ENCODE measurements at regions not wholly inside any gene's neighbourhood (a gene's known extent, or its start where the extent isn't known, plus 50 kb on each side); places are given as distances from the start of the nearest gene placed in this dataset.

DNA sequence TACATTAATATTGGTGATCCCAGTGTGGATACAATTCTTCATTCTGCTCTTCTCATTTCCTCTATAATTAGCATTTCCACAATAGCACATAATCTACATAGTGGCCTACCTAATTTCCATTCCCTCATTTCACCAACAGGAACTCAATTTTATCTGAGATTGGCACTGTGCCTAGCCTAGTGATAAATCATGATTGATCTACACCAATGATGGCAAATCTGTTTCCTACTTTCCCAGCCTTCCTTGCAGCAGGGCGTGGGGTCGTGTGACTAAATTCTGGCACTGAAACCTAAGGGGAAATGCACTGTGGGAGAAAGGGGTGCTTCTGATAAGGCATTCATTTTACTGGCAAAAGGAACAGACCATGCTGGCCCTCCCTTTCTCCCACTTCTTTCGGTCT lies 66.6 kb upstream of the TOM1L1 start:
- no peak for DNase-seq (ENCODE audit: low read depth)

DNA sequence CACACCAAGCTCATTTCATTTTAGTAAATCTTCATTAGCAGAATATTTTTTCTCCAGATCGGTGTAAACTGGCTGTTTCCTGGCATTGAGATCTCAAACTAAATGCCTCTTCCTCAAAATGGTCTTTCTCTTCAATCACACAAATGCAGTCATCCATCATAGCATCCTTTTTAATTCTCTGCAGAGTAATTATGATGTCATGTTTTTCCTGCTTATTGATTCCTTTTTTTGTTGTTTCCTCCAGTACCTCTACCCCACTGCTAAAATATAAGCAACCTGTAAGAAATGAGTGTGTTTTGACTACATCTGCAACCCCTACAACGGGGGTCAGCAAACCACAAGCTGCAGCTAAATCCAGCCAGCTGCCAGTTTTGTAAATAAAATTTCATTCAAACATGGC lies 65.6 kb upstream of the TOM1L1 start:
- DNase-seq (ENCODE audit: low read depth), result no peak

DNA sequence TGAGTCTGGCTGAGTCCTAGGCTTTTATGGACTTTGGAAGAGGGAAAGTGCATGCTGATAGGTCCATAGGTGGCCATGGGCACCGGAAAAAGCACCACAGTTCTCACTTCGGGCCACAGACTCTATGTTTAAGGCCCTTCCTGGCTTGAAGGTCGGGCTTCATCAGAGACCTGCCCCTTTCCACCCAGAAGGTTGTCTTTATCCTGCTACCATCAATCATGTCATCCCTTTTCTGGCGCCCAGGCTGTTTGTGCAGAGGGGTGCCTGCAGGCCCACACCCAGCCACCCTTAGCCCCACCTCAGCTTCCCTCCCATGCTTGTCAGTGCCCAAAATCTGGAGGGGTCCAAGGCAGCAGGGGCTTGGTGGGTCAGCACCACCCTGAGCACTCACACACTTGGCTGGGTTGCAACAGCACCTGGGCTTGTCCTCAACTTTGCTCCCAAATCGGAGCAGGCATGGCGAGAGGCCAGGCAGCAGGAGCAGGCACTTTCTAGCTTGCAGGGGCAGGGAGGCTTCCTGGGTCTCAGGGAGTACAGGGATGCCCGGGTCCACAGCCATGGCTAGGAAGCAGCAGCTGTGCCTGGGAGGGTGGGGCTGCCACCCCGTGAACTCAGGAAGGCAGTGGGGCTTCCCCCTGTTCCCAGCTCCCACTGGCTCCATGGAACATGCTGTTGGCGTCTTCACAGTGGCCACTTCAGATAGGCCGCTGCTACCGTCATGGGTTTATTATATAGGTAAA lies 63.8 kb upstream of the TOM1L1 start:
- no peak for DNase-seq (ENCODE audit: low read depth)

DNA sequence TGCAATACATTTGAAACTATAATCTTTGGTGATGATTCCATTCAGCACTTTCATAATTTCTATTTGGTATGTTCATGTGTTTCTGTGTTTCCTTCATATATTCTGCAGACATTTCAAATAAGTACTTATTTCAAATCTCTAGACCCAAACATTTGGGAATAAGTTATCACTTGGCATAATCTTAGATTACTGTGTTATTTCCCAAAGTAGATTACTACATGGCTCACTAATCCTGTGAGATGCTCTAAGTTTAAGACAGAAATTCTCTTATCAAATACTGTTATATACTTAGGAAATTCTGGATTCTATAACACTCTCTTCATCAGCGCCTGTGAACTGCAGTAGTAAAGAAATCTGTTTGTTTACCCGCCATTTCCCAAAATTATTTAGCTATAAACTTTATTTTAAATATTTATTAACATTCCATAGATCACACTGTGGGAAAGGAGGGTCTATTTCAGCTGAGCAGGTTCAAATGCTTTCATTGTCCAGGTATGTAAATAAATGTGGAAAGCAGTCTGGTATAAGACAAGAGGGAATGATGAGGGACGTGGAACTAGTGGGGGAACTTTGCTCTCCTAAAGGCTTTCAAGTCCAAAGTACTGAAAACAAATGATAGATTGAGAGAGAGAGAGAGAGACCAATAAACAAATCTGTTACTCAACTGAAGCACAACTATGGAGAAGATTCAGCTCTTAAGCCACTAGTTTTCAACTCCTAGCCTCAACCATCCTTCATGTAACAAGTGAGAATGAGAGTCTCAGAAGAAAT lies 61.8 kb upstream of the TOM1L1 start:
- no peak for DNase-seq (ENCODE audit: low read depth)

DNA sequence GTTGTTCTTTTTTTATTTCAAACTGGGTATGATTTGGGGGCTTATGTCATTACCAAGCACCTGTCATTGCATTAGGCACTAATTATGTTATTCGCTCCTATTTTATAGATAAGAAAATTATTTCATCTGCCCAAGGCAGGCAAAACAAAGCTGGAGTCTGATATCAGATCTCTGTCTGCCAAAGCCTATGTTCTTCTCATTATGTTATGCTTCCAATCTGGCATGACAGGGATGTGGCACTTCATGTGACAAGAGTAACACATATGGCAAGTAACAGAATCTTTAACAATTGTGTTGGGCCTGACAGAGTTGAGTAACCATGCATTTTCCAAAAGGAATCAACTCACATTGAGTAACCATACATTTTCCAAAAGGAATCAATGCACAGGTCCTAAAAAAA lies 61.2 kb upstream of the TOM1L1 start:
- no peak for DNase-seq (ENCODE audit: low read depth)

DNA sequence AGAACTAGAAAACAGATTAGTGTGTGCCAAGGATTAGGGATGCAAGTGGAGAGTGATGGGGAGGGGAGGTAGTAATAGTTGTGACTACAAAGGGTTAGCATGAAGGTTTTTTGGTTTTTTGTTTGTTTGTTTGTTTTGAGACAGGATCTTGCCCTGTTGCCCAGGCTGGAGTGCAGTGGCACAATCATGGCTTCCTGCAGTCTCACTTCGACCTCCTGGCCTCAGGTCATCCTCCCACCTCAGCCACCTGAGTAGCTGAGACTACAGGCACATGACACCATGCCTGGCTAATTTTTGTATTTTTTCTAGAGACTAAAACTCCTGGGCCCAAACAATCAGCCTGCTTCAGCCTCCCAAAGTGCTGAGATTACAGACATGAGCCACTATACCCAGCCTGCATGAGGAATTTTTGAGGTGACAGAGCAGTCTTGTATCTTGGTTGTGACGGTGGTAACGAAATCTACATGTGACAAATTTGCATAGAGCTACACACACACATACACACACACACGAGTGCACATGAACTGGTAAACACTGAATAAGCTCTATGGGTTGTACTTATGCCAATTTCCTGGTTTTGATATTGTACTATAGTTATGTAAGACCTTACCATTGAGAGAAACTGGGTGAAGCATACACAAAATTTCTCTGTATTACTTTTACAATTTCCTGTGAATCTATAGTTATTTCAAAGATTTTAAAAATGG lies 59.6 kb upstream of the TOM1L1 start:
- DNase-seq (ENCODE audit: low read depth), result no peak

DNA sequence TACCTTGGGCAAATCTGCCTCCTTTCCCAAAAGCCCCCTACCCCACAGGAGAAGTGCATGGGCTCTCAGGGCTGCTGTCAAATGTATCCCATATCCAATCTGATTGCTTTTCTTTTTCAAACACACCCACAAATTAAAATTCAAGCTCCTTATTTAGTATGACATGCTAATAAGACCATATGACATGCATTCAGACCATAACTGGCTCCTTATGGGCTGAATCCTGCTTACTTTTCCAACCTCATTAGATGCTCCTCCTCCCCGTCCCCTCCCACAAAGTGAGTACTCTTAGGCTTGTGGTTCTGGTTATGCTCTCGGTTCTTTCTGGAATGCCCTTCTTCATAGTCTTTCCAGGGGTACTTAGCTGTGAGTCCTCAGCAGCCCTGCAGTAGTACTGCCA lies 59.0 kb upstream of the TOM1L1 start:
- DNase-seq (ENCODE audit: low read depth), result no peak

DNA sequence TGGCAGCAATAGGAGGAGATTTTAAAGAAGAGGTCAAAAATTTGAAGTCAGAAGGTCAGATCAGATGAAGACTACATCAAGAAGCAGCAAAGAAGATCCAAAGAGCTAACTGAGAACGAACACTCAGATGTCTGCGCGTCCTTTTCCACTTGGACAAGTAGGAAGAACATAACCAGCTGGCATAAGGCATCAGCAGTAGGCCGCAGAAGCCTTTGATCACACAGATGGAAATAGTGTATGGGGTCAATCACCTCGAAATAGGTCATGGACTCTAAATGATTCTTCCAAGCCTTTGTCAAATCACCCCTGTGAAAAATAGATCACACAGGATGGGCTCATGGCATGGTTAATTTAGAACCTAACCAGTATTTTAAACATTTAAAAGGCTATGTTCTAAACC lies 56.4 kb upstream of the TOM1L1 start:
- no peak for DNase-seq (ENCODE audit: low read depth)

DNA sequence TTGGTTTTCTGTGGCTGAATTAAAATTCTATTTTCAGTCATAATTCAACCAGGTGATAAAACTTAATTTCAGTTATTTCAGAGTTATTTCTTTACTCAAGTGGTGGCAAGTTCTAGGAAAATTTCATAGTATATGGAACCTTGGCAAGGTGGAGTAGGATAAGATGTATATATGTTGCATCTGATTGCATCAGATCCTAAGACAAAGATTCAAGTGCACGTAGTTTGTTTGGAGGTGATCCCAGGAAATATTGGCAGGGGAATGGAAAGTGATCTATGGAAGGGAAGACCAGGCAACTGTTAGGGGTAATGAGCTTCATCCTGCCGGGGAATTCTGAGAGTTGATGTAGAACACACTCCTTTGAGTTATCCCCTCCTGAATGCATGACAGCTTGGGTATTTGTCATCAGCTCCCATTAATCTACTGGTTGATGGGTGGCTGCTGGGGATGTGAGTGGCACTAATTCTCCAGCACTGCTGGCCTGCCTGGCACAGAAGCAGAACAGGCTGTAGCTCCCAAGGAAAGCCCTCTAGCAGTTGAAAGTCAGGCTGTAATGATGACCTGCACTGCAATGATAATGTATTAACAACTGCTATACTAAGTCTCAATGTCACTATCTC lies 52.2 kb upstream of the TOM1L1 start:
- DNase-seq (ENCODE audit: low read depth), result no peak

DNA sequence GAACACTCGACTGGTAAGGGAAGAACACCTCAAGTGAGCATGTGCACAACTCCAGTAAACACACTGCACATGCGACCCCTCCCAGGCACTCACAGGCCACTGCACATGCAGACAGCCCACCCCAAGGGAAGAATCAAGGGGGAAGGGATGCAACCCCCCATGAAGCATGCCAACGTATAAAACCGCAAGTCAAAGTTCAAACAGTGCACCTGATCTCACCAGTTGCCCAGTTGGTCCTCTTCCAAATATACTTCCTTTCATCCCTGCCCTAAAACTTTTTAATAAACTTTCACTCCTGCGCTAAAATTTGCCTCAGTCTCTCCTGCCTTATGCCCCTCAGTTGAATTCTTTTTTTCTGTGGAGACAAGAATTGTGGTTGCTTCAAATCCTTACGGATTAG lies 51.0 kb upstream of the TOM1L1 start:
- no peak for DNase-seq (ENCODE audit: low read depth)
